Spleen (tissue), 7 donors: ENCODE measurements at regions not wholly inside any gene's neighbourhood (a gene's known extent, or its start where the extent isn't known, plus 50 kb on each side); places are given as distances from the start of the nearest gene placed in this dataset.

Source experiments
- POLR2A ChIP-seq, 3 donors: fragments of 450-650 bp; IDR thresholded peaks; one replicate each; pipeline ENCODE4 v1.5.1; 2017; ENCODE audit warnings: antibody characterized with exemption in 3 of 3, mild to moderate bottlenecking in 1 of 3
- POLR2AphosphoS5 ChIP-seq, 3 donors: sonication (generic); formaldehyde crosslinking; IDR thresholded peaks; one replicate each; pipeline ENCODE4 v1.5.1; 2017; ENCODE audit warnings: antibody characterized with exemption in 3 of 3
- TF ChIP-seq, protein P1 (sequence below), 11 experiments: fragments of 200-600 bp in 7 of 11; fragments of 450-650 bp in 4 of 11; sonication (generic) in 4 of 11; IDR thresholded peaks in 8 of 11; conservative IDR thresholded peaks in 3 of 11; 1 replicate in 7 of 11; 2 replicates in 4 of 11; pipeline versions ENCODE4 v1.4.0 to v1.8.0; 2016 to 2021; ENCODE audit warnings: antibody characterized with exemption in 11 of 11, inconsistent platforms in 4 of 11, mild to moderate bottlenecking in 1 of 11
- donor health status: DM: no; HTN: no; CAD: no; lungs with moderate emphysema.
- donor health status: DM: no; HTN: no; CAD: no.
- donor health status: DM: no; HTN: no; CAD: no.

DNA sequence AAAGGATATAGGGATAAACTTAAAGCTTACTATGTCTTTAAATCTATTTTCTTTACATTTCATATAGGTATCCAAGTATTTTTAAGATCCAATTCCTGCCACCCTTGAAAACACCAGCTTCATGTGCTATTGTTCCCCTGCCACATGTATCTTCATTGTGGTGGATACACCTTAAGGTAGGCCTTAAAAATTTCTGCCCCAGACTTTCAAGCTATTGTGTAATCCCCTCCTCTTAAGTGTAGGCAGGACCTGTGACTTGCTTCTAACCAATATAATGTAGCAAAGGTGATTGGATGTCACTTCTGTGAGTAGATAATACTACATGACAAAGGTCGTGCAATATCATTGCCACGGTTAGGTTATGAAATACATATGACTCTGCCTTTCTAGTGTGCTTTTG lies 119.5 kb downstream of the RAD51AP2 start:
- TF ChIP-seq, protein P1, sequence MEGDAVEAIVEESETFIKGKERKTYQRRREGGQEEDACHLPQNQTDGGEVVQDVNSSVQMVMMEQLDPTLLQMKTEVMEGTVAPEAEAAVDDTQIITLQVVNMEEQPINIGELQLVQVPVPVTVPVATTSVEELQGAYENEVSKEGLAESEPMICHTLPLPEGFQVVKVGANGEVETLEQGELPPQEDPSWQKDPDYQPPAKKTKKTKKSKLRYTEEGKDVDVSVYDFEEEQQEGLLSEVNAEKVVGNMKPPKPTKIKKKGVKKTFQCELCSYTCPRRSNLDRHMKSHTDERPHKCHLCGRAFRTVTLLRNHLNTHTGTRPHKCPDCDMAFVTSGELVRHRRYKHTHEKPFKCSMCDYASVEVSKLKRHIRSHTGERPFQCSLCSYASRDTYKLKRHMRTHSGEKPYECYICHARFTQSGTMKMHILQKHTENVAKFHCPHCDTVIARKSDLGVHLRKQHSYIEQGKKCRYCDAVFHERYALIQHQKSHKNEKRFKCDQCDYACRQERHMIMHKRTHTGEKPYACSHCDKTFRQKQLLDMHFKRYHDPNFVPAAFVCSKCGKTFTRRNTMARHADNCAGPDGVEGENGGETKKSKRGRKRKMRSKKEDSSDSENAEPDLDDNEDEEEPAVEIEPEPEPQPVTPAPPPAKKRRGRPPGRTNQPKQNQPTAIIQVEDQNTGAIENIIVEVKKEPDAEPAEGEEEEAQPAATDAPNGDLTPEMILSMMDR (IDR thresholded peaks at IDR 0.05 in 8 of 11, conservative IDR thresholded peaks at IDR 0.05 in 3 of 11), result no peak
- TF ChIP-seq POLR2A (IDR thresholded peaks at IDR 0.05) (no peak), POLR2AphosphoS5 (IDR thresholded peaks at IDR 0.05) (no peak)
